Tongue (tissue), 1 donor: ENCODE measurements at regions not wholly inside any gene's neighbourhood (a gene's known extent, or its start where the extent isn't known, plus 50 kb on each side); places are given as distances from the start of the nearest gene placed in this dataset.
"Not testable (repeated sequence)": the region's sequence is repeated elsewhere in the genome, so short reads cannot be mapped to it uniquely, and the experiment has no call there.

Experiments
- DNase-seq: peaks from one replicate; pipeline ENCODE4 v3.0.0-alpha.2; 2015

DNA sequence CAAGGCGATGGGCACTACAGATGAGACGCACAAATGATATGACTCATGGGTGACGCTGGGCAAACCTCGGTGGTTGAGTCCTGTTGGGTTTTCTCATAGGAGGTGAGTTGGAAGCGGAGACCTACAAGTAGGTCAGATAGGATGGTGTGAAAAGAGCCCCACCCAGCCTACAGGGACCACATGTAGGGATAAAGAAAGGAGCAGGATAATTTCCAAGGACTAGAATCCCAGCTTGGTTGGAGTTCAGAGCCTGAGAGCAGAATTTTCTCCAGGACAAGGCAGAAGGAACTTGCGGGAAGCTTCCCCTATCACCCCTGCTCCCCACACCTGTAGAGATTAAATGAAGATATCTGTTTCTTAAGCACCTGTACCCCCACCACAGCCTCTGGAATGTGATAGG lies 489.7 kb upstream of the CDH4 start:
- no peak for DNase-seq

DNA sequence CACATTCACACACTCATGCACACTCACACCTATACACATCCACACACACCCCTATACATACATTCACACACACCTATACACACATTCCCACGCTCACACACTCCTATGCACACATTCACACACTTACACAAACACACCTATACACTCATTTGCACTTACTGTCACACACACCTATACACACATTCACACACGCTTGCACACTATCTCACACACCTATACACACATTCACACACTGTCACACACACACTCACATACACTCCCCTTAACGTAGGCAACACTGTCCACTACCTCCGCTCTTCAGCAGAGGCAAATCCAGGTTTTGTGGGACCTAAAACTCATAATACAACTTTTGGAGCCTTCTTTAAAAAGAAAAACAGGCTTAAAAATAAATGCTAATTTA lies 487.7 kb upstream of the CDH4 start:
- no peak for DNase-seq

DNA sequence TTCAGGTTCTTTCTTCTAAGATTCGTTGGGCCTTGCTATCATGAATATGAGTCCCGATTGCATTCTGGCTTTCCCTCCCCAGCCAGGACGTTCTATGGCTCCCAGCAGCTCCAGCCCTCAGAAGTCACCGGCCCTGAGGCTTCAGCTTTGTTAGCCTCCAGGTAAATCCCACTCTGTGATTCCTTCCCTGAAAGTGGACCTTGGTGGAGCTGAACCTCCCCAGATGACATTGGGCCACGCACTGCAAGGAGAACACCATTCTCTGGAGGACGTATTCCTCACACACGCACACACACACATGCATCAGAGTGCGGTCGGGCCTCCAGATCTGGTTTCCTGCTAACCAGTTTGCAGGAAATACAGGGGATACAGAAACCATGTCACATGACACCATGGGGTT lies 487.3 kb upstream of the CDH4 start:
- no peak for DNase-seq

DNA sequence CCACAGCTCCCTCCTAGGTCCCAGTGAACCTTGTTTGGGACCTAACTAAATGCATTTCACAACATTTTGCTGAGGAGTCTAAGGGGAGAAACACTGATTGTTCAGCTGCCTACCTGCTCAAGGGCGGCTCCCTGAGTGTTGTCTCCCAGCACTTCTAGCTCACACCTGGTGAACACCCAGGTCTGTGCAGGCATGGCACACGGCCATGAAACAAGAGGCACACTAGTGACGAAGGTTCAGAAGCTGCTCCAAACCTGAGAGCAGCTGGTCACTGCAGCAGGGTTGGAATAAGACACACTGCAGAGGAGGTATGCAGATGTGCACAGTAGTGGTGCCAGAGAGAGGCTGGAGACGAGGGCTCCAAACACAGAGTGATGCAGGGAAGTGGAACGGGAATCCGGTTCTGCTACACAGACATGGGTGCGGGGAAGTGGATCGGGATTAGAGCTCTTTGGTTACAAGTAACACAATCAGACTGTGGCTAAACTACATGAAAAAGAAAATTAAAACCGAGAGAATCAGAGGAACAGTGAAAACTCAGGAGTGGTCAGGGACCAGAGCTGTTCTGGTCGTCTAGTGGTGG lies 486.1 kb upstream of the CDH4 start:
- DNase-seq: no peak

DNA sequence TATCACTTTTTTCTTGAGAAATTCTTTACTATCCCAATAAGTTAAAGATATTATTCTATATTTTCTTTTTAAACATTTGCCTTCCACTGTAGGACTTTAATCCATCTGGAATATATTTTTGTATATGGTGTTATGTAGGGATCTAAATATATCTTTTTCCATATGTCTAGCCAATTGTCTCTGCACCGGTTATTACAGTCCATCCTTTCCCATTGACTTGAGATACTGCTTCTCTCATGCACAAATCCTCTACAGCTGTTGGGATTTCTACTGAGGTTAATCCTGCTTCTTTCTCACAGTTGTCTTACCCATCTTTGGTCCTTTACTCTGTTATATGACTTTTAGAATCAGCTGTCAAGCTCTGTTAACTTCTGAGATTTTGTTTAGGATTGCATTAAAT lies 483.8 kb upstream of the CDH4 start:
- peak; percentile 84 for DNase-seq

DNA sequence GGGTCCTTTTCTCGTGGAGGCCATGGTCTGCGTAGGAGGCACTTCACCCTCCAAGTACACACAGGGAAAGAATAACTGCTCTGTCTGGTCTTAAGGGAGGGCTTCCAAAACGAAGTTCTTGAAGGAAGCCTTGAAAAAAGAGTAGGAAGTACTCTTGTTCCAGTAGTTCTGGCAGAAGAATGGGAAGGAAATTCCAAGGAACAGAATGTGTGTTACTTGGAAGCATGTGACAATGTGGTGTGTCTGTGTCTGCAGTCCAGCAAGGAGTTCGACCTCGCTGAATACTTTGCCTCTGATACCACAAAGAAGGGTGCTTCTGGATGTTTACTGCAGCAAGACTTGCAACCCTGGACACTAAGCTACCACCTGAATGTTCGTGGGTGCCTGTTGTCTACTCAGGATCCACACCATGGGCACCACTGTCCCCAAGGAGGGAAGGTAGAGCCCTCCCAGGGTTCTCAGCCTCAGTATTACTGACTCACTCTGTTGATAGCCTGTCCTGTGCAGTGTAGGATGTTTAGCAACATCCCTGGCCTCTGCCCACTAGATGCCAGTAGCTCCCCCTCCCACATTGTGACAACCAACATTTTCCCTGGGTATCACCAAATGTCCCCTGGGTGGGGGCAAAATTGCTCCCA lies 471.6 kb upstream of the CDH4 start:
- no peak for DNase-seq

DNA sequence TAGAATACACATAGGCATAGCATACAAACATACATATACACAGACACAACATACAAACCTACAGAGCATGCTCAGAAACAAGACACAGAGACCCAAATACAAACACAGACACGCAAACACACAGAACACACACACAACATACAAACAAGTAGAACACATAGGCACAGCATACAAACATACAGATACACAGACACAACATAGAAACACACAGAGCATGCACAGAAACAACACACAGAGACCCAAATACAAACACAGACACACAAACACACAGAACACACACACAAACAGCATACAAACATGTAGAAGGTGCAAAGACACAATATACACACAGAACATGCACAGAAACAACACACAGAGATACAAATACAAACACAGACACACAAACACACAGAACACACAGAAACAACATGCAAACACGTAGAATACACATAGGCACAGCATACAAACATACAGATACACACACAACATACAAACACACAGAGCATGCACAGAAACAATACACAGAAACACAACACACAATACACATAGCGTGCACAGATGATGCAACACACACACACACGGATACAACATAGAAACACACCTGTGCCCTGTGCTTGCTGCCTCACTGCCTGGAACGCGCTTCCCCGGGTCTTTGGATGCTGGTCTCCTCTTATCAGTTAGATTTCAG lies 469.0 kb upstream of the CDH4 start:
- DNase-seq: no peak

DNA sequence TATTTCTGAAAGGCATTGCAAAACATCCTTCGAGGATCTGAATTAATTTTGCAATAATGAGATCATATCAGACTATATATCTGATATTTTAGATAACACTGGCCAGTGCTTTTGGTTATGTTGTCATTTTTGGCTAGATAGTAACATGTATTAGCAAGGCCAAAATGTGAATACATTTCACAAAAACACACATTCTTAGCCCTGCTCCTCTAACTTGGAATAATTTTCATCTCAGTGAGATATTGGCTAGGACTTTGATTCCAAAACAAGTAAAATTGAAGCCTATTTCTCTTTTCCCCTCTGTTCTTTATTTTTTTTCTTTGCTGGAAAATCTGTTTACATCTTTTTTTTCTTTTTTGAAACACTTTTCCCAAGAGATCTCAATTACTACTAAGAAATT lies 466.8 kb upstream of the CDH4 start:
- DNase-seq: no peak

DNA sequence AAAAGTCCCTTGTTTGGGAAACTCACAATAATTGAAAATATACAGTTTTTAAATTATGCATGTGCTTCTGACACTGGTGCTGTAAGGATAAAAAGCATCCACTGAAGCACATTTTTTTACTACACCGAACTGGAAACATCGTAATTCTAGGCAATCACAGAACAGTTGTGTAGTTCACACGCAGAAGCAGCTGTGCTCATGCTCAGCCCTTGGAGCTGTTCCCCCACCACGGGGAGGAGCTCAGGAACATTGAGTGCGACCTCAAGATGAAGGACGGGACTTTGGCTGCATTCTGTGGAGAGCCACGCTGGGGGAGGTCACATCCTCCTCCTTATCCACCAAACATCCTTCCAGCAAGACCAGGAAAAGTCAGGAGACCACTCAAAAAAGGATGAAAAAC lies 466.3 kb upstream of the CDH4 start:
- peak; percentile 49 for DNase-seq

DNA sequence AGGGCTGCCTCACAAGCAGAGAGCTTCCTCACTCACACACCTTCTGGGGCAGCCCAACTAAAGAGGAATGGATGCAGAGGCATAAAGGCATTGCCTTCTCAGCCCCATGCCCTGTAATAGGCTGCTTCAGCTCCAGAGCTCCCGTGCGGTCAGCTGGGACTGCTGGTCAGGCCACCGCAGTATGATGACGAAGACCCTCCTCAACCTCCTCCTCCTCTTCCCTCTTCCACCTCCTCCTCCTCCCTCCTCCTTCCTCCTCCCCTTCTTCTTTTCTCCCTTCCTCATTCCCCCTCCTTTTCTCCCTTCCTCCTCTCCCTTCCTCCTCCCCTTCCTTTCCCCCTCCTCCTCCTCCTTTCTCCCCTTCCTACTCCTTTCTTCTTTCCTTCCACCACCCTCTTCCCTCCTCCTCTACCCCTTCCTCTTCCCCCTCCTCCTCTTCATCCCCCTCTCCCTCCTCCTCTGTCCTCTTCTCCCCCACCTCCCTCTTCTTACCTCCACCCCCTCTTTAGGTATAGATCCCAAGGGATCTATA lies 465.3 kb upstream of the CDH4 start:
- no peak for DNase-seq

DNA sequence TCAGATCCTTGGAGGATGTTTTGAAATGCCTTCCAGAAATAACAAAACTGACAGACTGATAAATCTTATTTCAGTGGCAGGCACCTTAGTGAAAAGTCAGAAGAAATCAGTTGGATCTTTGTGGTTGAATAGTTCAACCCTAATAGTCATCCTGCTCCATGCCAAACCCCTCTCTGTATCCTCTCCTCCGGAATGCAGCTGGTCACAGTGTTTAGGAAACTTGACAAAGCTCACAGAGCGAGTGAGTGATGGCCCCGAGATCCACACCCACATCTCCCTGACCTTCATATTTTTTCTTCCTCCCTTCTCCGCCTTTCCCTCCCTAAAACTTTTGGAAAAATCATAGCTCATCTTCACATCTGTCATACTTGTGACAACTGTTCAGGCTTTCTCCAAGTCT lies 464.8 kb upstream of the CDH4 start:
- DNase-seq: no peak

DNA sequence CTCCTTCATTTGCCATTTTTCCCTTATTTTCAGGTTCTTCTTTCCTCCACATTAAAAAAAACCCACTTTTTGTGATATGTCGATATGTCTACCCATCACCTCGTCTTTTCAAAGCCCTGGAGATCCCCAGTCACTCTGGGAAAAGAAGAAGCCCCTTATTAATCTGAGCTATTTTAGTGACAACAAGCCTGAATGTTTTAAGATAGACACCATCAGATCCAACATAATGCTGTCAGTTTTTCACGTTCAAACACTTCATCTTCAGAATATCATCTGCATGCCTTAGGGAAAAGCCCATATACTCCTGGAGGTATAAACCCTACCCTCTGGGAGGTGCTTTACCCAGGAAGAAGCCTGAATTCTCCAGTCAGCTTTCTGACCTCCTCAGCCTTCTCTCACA lies 464.0 kb upstream of the CDH4 start:
- no peak for DNase-seq

DNA sequence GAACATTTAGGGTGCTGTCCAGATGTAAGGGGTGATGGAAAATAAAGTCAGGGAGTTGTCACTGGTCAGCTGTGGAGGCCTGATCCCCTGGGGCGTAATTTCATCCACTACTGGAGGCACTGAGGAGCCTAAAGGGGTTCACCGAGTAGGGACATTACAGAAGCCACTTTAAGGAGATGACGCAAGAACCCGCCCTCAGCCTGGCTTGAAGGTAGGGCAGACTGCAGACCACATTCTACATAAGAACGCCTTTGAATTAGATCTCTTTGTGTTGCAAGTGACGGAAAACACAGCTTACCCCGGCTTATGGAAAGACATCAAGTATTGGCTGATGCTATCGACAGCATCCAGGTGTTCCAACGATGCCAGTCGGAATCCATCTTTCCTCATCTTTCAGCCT lies 462.7 kb upstream of the CDH4 start:
- no peak for DNase-seq

DNA sequence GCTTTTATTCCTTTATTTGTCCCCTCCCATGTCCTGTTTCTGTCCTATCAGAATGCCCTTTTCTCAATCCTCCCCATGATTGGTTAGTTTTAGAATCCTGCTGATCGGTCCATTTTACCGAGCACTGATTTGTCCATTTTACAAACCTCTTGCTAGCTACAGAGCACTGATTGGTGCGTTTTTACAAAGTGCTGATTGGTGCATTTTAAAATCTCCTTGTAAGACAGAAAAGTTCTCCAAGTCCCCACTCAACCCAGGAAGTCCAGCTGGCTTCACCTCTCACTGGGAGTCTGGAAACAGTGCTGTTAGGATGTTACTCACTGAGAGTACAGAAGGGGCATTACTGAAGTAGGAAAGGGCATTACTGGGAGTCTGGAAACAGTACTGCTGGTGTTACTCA lies 461.7 kb upstream of the CDH4 start:
- DNase-seq: not testable (repeated sequence)

DNA sequence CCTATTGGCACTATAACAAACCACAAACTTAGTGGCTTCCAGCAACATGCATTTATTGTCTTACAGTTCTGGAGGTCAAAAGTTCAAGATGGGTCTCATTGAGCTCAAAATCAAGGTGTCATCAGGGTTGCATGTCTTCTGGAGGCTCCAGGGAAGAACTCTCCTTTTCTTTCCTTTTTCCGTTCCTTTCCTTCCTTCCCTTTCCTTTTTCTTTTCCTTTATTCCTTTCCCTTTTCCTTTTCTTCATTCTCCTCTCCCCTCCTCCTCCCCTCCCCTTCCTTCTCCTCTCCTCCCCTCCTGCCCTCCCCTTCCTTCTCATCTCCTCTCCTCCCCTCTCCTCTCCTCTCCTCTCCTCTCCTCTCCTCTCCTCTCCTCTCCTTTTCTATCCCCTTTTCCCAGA lies 460.2 kb upstream of the CDH4 start:
- no peak for DNase-seq

DNA sequence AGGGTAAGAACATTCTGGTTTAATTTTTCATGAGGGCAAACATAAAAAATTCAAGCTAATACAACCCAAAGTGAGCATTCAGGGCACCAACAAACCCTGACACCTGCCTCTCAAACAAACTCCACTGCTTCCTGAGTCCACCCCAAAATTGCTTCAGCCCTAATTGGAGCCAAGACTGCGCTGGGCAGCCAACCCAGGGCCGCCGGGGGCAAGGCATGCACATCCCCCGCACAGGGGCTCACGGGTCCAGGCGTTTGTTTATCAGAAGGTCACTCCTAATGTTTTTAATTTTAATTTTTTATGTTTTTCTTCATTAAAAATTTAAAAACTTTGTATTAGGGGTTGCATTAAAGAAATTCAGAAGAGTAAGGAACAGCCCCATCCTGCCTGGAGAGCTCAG lies 459.1 kb upstream of the CDH4 start:
- DNase-seq: no peak

DNA sequence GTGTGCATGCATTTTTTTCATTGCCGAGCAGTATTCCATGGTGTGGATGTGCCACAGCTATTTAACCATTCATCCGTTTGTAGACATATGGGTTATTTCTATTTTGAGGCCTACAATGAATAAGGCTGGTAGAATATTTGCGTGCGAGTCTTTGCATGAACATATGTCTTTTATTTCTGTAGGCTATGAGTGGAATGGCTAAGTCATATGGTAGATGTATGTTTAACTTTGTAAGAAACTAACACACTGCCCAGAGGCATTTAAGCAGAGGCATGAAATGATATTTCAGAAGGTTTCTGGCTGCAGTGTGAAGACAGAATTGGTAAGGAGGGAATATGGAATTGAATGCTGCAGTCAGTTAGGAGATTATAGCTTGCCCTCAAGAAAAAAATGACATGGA lies 457.4 kb upstream of the CDH4 start:
- DNase-seq: no peak

DNA sequence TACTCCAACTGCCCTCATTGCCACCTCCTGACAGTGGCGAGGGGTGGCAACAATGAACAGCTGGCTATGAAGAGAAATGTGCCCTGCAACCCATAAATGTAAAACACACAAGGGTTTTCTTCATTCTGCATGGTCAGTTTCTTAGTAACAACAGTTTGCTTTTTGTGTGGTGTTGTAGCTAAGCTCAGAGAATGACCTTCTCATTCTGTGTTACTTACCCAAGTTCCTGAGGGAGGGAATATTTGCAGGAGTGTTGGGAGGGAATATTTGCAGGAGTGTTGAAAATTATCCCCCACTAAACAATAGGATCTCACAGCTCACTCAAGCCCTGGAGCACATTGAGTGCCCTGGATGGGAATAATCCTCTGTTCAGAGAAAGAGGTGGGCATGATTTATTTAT lies 456.4 kb upstream of the CDH4 start:
- DNase-seq: no peak

DNA sequence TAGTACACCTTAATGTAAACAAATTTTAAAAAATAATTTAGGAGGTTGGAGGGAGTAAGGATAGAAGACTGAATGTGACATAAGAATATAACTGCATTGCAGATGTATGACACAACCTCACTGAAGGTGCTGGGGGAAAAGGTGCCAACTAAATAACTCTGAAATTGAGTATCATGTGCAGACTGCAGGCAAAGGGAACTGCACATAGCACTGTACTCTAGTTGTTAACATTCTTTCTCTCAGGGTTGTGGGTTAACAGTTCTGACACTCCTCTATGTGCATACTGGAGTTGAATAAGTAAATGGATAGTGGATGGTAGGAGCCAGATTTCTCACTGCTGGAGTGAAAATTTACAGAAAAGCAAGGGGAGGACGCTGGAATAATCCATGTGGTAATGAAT lies 451.9 kb upstream of the CDH4 start:
- DNase-seq: no peak

DNA sequence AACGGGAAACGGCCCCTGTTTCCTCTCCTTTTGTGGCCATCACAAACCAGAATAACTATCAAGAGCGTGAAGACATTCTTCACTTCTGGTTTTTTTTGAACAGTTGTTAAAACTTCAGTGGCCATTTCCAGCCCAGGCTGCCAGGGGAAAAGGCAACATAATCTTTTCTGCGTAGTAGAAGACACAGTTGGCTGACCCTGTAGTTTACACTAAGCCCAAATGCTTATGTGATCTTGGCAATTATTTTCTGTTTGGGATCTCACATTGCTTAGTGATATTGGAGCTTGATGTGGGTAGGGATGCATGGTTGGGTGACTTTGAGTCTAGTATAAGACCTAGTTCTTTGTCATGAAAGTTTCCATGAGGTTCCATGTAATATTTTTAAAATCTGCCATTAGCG lies 449.4 kb upstream of the CDH4 start:
- peak; percentile 34 for DNase-seq

DNA sequence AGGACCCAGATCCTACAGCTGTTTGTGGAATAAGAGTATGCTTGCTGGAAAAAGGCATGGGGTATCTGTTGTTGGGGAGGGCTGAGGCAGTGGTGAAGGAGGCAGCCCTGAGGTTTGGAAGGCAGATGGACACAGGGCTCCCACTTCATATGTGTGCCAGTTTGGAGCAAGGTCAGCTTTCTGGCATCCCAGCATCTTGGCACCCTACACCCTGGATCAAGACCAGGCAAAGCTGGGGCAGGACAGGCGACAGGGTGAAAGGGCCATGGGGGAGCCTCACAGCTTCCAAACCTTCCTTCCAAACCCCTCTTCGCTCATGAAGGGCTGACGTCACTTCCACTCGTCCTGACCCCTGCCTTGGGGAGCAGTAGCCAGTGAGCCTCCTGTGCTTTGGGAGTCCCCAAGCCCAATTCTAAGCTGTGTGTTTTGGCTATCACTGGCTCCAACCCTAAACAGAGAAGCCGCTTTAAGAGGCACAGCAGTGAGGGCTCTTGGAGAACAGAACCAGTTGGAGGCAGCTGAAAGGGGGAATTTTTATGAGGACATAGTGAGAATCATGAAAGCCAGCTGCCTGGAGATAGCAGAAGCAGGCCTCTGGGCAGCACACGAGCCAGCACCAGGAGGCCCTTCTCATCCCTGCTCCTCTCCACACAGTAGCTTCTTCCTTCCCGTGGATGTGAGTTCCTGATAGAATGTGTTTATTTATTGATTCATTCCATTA lies 448.6 kb upstream of the CDH4 start:
- DNase-seq: no peak

DNA sequence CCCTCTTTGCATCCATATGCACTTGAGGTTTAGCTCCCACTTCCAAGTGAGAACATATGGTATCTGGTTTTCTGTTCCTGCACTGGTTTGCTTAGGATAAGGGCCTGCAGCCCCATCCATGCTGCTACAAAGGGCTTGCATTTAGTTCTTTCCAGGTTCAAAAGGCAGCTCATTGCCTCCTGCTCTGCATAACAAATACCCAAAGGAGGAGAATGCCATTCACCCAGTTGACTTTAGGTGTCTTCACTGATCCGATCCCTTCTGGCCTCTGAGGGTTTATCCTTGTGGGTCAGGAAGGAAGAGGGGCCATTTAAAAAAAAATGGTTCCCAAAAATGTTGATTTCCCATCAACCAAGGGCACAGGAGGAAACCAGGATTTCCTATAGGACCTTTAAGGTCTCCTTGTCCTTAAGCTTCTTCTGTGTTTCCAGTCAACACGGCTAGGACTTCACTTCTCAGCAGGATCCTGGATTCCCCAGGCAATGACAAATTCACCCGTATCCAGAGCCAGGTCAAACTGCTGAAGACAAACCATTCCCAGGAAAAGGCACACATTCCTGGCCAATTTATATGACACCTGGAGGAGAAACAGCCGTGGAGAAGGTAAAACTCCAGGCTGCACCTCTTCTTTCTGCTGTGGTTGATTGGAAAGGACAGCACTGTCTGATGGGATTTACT lies 447.7 kb upstream of the CDH4 start:
- DNase-seq: no peak
